ENCODE measurements at regions not wholly inside any gene's neighbourhood (a gene's known extent, or its start where the extent isn't known, plus 50 kb on each side); places are given as distances from the start of the nearest gene placed in this dataset.

GRCh38 chr21:38903690-38904139 lies 98.0 kb downstream of the ETS2 start:
- TF ChIP-seq, protein P1, sequence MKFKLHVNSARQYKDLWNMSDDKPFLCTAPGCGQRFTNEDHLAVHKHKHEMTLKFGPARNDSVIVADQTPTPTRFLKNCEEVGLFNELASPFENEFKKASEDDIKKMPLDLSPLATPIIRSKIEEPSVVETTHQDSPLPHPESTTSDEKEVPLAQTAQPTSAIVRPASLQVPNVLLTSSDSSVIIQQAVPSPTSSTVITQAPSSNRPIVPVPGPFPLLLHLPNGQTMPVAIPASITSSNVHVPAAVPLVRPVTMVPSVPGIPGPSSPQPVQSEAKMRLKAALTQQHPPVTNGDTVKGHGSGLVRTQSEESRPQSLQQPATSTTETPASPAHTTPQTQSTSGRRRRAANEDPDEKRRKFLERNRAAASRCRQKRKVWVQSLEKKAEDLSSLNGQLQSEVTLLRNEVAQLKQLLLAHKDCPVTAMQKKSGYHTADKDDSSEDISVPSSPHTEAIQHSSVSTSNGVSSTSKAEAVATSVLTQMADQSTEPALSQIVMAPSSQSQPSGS (tag by site-specific recombination; IDR thresholded peaks at IDR 0.05; ENCODE audit: low read depth), result no peak
- TF ChIP-seq ZNF223 (tag by site-specific recombination; IDR thresholded peaks at IDR 0.05), result no peak
- TF ChIP-seq CTCF (tag by site-specific recombination; IDR thresholded peaks at IDR 0.05), result no peak
- TF ChIP-seq ZNF138 (tag by site-specific recombination; IDR thresholded peaks at IDR 0.05; ENCODE audit: borderline replicate concordance), result no peak
